ENCODE measurements at regions not wholly inside any gene's neighbourhood (a gene's known extent, or its start where the extent isn't known, plus 50 kb on each side); places are given as distances from the start of the nearest gene placed in this dataset.
A peak's percentile ranks its signal among the peaks of the same experiment; 100 is the strongest.

DNA sequence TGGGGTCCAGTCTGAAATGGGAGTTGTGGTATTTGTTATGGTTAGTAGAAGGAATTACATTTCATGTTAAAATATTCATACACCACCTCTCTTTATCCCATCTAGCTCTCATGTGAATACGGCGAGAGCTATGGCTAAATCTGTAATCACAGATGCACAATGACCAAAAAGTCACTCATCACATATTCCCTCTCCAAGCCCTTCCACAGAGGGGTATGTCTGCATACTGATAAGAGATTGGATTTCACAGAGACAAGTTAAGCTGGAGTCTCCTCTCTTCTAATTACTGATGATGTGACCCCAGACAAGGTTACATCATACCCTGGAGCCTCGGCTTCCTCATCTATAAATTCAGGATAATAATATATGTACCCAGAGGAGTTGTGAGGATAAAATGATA, 237.8 kb upstream of the RHOBTB1 start:
- TF ChIP-seq POLR2A (IDR thresholded peaks at IDR 0.05): no peak
- TF ChIP-seq, protein P1, sequence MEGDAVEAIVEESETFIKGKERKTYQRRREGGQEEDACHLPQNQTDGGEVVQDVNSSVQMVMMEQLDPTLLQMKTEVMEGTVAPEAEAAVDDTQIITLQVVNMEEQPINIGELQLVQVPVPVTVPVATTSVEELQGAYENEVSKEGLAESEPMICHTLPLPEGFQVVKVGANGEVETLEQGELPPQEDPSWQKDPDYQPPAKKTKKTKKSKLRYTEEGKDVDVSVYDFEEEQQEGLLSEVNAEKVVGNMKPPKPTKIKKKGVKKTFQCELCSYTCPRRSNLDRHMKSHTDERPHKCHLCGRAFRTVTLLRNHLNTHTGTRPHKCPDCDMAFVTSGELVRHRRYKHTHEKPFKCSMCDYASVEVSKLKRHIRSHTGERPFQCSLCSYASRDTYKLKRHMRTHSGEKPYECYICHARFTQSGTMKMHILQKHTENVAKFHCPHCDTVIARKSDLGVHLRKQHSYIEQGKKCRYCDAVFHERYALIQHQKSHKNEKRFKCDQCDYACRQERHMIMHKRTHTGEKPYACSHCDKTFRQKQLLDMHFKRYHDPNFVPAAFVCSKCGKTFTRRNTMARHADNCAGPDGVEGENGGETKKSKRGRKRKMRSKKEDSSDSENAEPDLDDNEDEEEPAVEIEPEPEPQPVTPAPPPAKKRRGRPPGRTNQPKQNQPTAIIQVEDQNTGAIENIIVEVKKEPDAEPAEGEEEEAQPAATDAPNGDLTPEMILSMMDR (IDR thresholded peaks at IDR 0.05): no peak
- intact Hi-C loops (cut with DNase I; ENCODE audit: low total_unique reads): no loop called here
- H3K27ac ChIP-seq: no peak overlapping the region

DNA sequence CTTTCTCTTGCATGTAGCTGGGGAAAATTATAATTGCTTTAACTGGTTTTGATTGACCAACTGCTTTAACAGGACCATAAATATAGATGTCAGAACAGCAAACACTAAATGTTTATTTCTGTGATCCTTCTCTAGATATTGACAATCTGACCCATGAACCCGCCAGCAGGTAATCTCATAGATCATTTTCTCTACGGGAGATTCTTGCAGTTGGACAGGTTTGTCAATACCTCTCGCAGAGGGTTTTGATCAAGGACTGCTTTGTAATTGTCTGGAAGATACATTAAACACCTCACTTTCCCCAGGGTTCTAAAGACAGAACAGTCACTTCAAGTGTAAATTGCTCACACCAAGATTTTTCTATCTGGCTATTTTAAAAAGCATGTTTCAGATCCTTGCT, 235.8 kb upstream of the RHOBTB1 start:
- TF ChIP-seq, protein P1 (IDR thresholded peaks at IDR 0.05): no peak
- no peak for TF ChIP-seq POLR2A (IDR thresholded peaks at IDR 0.05)
- H3K27ac ChIP-seq: no peak overlapping the region
- intact Hi-C loops (cut with DNase I; ENCODE audit: low total_unique reads): no loop called here
- H3K4me1 ChIP-seq: no peaks in the 10 kb centered on the region
- 87 to 90% methylated on average over 3 of the region's 3 CpGs for WGBS, 2 donors
- no peaks in the 10 kb centered on the region for H3K36me3 ChIP-seq (ENCODE audit: low read depth, missing control alignments)
- no peak overlapping the region for H3K4me3 ChIP-seq
- no peaks in the 10 kb centered on the region for H3K27me3 ChIP-seq
- H3K9me3 ChIP-seq: no peaks in the 10 kb centered on the region
- no peak for DNase-seq

More for the DNA sequence above, 237.8 kb upstream of the RHOBTB1 start:
- H3K4me1 ChIP-seq: no peaks in the 10 kb centered on the region
- WGBS, 2 donors: 94 to 95% methylated on average over 3 of the region's 3 CpGs
- no peaks in the 10 kb centered on the region for H3K9me3 ChIP-seq
- H3K36me3 ChIP-seq (ENCODE audit: low read depth, missing control alignments): no peaks in the 10 kb centered on the region
- H3K4me3 ChIP-seq: no peak overlapping the region
- H3K27me3 ChIP-seq: no peaks in the 10 kb centered on the region
- DNase-seq: no peak

DNA sequence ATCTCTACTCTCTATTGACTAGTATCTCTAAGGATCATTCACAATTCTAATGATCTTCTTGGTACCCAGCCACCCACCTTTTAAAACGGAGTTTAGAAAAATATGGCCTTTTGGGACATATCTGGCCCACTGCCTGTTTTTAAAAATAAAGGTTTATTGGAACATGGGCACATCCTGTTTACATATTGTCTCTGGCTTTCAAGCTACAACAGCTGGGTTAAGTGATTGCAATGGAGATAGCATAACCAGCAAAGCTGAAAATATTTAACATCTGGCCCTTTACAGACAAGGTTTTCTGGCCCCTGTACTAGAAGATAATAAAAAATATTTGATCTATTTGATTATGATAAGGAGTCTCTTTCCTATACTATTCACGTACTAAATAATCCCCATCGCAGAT, 232.4 kb upstream of the RHOBTB1 start:
- Histone ChIP-seq H3K4me1 (no peaks in the 10 kb centered on the region), H3K27me3 (no peaks in the 10 kb centered on the region), H3K9me3 (no peaks in the 10 kb centered on the region), H3K36me3 (ENCODE audit: low read depth, missing control alignments) (no peaks in the 10 kb centered on the region), H3K4me3 (no peak overlapping the region), H3K27ac (peak overlapping the region in 1 of 2 donors; percentile 57)
- DNase-seq: no peak
- WGBS, 2 donors: 52 to 60% methylated on average over 3 of the region's 3 CpGs
- intact Hi-C loops (cut with DNase I; ENCODE audit: low total_unique reads): no loop called here
- no peak for TF ChIP-seq POLR2A (IDR thresholded peaks at IDR 0.05)
- TF ChIP-seq, protein P1 (IDR thresholded peaks at IDR 0.05): no peak

DNA sequence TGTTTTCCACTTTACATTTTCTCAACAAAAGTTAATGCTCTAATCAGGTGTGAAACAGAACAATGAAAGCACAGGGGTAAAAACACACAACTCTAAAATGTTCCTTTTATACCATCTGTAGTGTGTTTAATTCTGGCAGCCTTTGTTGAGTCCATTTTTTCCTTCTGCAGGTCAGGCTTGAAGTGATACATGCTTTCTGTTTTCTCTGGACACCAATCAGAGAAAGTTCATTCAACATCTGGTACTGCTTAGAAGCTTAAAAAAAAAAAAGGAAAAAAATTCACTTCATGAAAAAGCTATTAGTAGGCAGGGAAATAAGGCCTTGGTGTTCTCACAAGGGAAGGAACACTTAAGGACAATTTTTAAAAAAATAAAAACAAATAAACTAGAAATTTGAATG, 231.3 kb upstream of the RHOBTB1 start:
- TF ChIP-seq, protein P1 (IDR thresholded peaks at IDR 0.05): no peak
- TF ChIP-seq POLR2A (IDR thresholded peaks at IDR 0.05): no peak
- H3K4me3 ChIP-seq: no peak overlapping the region
- intact Hi-C loops (cut with DNase I; ENCODE audit: low total_unique reads): no loop called here
- H3K36me3 ChIP-seq (ENCODE audit: low read depth, missing control alignments): no peaks in the 10 kb centered on the region
- no peaks in the 10 kb centered on the region for H3K27me3 ChIP-seq
- H3K4me1 ChIP-seq: no peaks in the 10 kb centered on the region
- H3K9me3 ChIP-seq: no peaks in the 10 kb centered on the region
- DNase-seq: no peak
- peak overlapping the region in 1 of 2 donors; percentile 63 for H3K27ac ChIP-seq

DNA sequence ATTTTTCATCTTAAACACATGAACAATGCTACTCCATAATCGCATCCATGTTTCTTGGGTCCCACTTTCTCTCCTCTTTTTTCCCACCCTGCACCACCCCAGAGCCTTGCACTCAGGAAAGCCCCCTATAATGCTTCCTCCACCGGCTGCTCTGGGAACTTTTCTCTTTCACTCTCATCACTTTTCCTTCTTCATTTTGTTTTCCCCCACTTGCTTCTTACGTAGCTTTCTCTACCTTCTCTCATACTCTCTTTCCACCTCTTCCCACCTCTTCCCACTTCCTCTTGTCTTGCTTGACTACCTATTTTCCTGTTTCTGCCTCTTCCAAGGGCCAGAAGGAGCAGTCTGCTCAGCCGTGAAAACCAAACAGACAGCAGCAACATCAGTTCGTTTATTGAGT, 229.5 kb upstream of the RHOBTB1 start:
- no peaks in the 10 kb centered on the region for H3K36me3 ChIP-seq (ENCODE audit: low read depth, missing control alignments)
- no peaks in the 10 kb centered on the region for H3K9me3 ChIP-seq
- H3K27ac ChIP-seq: no peak overlapping the region
- no peak overlapping the region for H3K4me3 ChIP-seq
- intact Hi-C loops (cut with DNase I; ENCODE audit: low total_unique reads): no loop called here
- no peaks in the 10 kb centered on the region for H3K4me1 ChIP-seq
- no peak for DNase-seq
- TF ChIP-seq, protein P1 (IDR thresholded peaks at IDR 0.05): no peak
- no peak for TF ChIP-seq POLR2A (IDR thresholded peaks at IDR 0.05)
- WGBS, 2 donors: 79% methylated on average over 5 of the region's 5 CpGs
- no peaks in the 10 kb centered on the region for H3K27me3 ChIP-seq

Data from testis (tissue), 2 donors.